ENCODE measurements at regions not wholly inside any gene's neighbourhood (a gene's known extent, or its start where the extent isn't known, plus 50 kb on each side); places are given as distances from the start of the nearest gene placed in this dataset.

GRCh38 chr3:124459678-124460077 lies 270.6 kb upstream of the UMPS start:
- H4K20me1 ChIP-seq (replicated peaks; ENCODE audit: control insufficient read depth, extremely low read depth, insufficient read depth, low read length), result no peaks in the 10 kb centered on the region
- H3K79me2 ChIP-seq (ENCODE audit: control insufficient read depth, insufficient read depth, low read length), result no peaks in the 10 kb centered on the region
- H3K27ac ChIP-seq (ENCODE audit: insufficient read depth, low read depth, low read length), result no peak overlapping the region
- H3K4me1 ChIP-seq (ENCODE audit: control insufficient read depth, extremely low read depth, insufficient read depth, low read length), result no peaks in the 10 kb centered on the region
- H3K9ac ChIP-seq (replicated peaks; ENCODE audit: extremely low read depth, insufficient read depth, low read length), result no peak overlapping the region
- H3K9me3 ChIP-seq (replicated peaks; ENCODE audit: control insufficient read depth, insufficient read depth, low read length), result no peaks in the 10 kb centered on the region
- TF ChIP-seq POLR2AphosphoS5 (IDR thresholded peaks at IDR 0.05; ENCODE audit: insufficient read depth, low read depth, low read length) (no peak), GATA2 (IDR thresholded peaks at IDR 0.05; ENCODE audit: insufficient read depth, insufficient read length, low read depth, low read length) (no peak), MYC (IDR thresholded peaks at IDR 0.05; ENCODE audit: low read depth, low read length) (no peak)
- no peak for FAIRE-seq
- ChIA-PET POLR2A (no interaction called here), CTCF (interaction anchor here (0.8 to 2.1 kb wide), 6 partner anchors 9 to 109 kb away, joined by 3 to 8 read pairs (median 5); no protein-coding TSS in a partner anchor)
- no peak overlapping the region for H2AFZ ChIP-seq (ENCODE audit: low read depth, low read length)
- dilution Hi-C loops (cut with MboI; ENCODE audit: extremely low pct_ligation_motif_present, low sequenced_read_pairs) (no loop called here), intact Hi-C loops (cut with micrococcal nuclease) (no loop called here)
- H3K27me3 ChIP-seq (ENCODE audit: control insufficient read depth in 2 of 2, insufficient read depth in 2 of 2, low read length in 2 of 2), result no peaks in the 10 kb centered on the region
- H3K4me2 ChIP-seq (ENCODE audit: insufficient read depth, low read length), result no peak overlapping the region
- H3K36me3 ChIP-seq (ENCODE audit: control insufficient read depth in 2 of 2, extremely low read depth in 1 of 2, insufficient read depth in 2 of 2, low read length in 2 of 2), result no peaks in the 10 kb centered on the region
- BruUV-seq (replicated peaks), result no TSS peak
- H3K4me3 ChIP-seq (replicated peaks in 1 of 3; ENCODE audit: insufficient read depth in 1 of 3, low read depth in 1 of 3, low read length in 3 of 3), result no peak overlapping the region
- no peaks in the 10 kb centered on the region for H3K9me1 ChIP-seq (replicated peaks; ENCODE audit: control insufficient read depth, extremely low read depth, insufficient read depth, low read length)
- no peak for DNase-seq (ENCODE audit: low read depth, low spot score)

GRCh38 chr3:124461126-124461525 lies 269.1 kb upstream of the UMPS start:
- no peaks in the 10 kb centered on the region for H3K36me3 ChIP-seq (ENCODE audit: control insufficient read depth in 2 of 2, extremely low read depth in 1 of 2, insufficient read depth in 2 of 2, low read length in 2 of 2)
- ChIA-PET CTCF (interaction anchor here (1.0 to 11.7 kb wide), 3 partner anchors 10 to 109 kb away, joined by 3 to 256 read pairs (median 4); no protein-coding TSS in a partner anchor), POLR2A (no interaction called here)
- no peaks in the 10 kb centered on the region for H4K20me1 ChIP-seq (replicated peaks; ENCODE audit: control insufficient read depth, extremely low read depth, insufficient read depth, low read length)
- dilution Hi-C loops (cut with MboI; ENCODE audit: extremely low pct_ligation_motif_present, low sequenced_read_pairs), result no loop called here
- TF ChIP-seq POLR2AphosphoS5 (IDR thresholded peaks at IDR 0.05; ENCODE audit: insufficient read depth, low read depth, low read length) (no peak), FOS (IDR thresholded peaks at IDR 0.05; ENCODE audit: borderline replicate concordance, insufficient read depth, low read length) (no peak), JUN (IDR thresholded peaks at IDR 0.05; ENCODE audit: borderline replicate concordance, insufficient read depth, insufficient read length, low read depth) (no peak), MYC (IDR thresholded peaks at IDR 0.05; ENCODE audit: low read depth, low read length) (no peak), CTCF (IDR thresholded peaks at IDR 0.05; ENCODE audit: extremely low read depth in 1 of 2, insufficient read depth in 1 of 2, low read depth in 1 of 2, low read length in 2 of 2) (no peak), GATA2 (IDR thresholded peaks at IDR 0.05; ENCODE audit: insufficient read depth, insufficient read length, low read depth, low read length) (no peak)
- intact Hi-C loops (cut with micrococcal nuclease), result no loop called here
- no peaks in the 10 kb centered on the region for H3K4me1 ChIP-seq (ENCODE audit: control insufficient read depth, extremely low read depth, insufficient read depth, low read length)
- no peak for DNase-seq (ENCODE audit: low read depth, low spot score)
- no peaks in the 10 kb centered on the region for H3K79me2 ChIP-seq (ENCODE audit: control insufficient read depth, insufficient read depth, low read length)
- no peak for FAIRE-seq
- H3K9me3 ChIP-seq (replicated peaks; ENCODE audit: control insufficient read depth, insufficient read depth, low read length), result no peaks in the 10 kb centered on the region
- no peak overlapping the region for H3K4me2 ChIP-seq (ENCODE audit: insufficient read depth, low read length)
- BruUV-seq (replicated peaks), result no TSS peak
- no peaks in the 10 kb centered on the region for H3K9me1 ChIP-seq (replicated peaks; ENCODE audit: control insufficient read depth, extremely low read depth, insufficient read depth, low read length)
- H3K9ac ChIP-seq (replicated peaks; ENCODE audit: extremely low read depth, insufficient read depth, low read length), result no peak overlapping the region
- no peak overlapping the region for H3K4me3 ChIP-seq (replicated peaks in 1 of 3; ENCODE audit: insufficient read depth in 1 of 3, low read depth in 1 of 3, low read length in 3 of 3)
- no peak overlapping the region for H3K27ac ChIP-seq (ENCODE audit: insufficient read depth, low read depth, low read length)
- H2AFZ ChIP-seq (ENCODE audit: low read depth, low read length), result no peak overlapping the region
- no peaks in the 10 kb centered on the region for H3K27me3 ChIP-seq (ENCODE audit: control insufficient read depth in 2 of 2, insufficient read depth in 2 of 2, low read length in 2 of 2)
